SH-SY5Y (cell line): ENCODE measurements at regions not wholly inside any gene's neighbourhood (a gene's known extent, or its start where the extent isn't known, plus 50 kb on each side); places are given as distances from the start of the nearest gene placed in this dataset.

Experiments
- GATA2 ChIP-seq: IDR thresholded peaks from 2 replicates; pipeline ENCODE4 v1.6.1; 2011; ENCODE audit warnings: mild to moderate bottlenecking, low read depth, low read length
- GATA3 ChIP-seq: IDR thresholded peaks from 2 replicates; pipeline ENCODE4 v1.6.1; 2011; ENCODE audit warnings: low read depth, mild to moderate bottlenecking, low read length, moderate library complexity

DNA sequence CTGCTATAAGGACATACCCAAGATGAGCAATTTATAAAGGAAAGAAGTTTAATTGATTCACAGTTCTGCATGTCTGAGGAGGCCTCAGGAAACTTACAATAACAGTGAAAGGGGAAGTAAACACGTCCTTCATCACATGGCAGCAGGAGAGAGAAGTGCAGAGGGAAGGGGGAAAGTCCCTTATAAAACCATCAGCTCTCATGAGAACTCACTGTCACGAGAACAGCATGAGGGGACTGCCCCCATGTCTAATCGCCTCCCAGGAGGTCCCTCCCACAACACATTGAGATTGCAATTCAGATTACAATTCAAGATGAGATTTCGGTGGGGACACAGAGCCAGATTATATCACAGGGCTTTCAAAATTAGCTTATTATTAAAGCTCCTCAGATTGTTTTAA is 209.5 kb upstream of the PPP3CA start:
- TF ChIP-seq GATA2 = no peak
- TF ChIP-seq GATA3 = no peak
